ENCODE measurements at regions not wholly inside any gene's neighbourhood (a gene's known extent, or its start where the extent isn't known, plus 50 kb on each side); places are given as distances from the start of the nearest gene placed in this dataset.

DNA sequence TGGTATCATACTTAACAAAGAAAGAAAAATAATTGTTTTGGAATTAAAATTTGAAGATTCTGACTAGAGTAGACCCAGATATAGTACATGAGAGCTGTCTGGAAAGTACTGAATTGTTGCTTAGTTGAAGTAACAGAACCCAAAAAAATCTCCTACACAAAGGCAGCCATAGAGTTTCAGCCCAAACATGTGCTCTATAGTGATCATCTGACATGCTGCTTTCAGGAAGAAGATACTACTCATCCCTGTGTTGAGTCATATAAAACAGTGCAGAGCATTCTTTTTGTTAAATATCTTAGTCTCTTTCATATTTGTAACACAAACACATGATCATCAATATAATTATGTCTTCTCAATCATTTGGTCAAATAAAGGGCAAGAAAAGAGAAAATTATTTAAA lies 84.8 kb upstream of the PTPRM start:
- DNase-seq (ENCODE audit: low read depth) = peak; percentile 1

DNA sequence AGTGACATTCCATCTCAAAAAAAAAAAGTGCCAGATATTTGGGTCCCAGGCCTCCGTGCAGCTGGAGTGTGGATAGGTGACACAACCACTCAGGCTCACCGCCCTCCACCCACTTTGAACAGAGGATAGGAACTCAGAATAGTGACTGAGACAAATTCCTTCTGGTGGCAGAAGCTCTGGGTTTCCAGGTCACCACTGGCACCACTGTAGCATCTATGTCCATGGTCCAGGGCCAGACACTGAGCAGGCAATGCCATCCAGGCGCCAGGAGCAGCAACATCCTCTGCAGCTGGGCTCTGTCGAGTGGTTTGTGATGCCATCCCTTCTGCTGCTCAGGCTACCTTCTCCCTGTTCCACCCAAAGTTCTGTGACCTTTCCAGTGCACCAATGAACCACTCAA lies 81.5 kb upstream of the PTPRM start:
- DNase-seq (ENCODE audit: low read depth) = no peak

DNA sequence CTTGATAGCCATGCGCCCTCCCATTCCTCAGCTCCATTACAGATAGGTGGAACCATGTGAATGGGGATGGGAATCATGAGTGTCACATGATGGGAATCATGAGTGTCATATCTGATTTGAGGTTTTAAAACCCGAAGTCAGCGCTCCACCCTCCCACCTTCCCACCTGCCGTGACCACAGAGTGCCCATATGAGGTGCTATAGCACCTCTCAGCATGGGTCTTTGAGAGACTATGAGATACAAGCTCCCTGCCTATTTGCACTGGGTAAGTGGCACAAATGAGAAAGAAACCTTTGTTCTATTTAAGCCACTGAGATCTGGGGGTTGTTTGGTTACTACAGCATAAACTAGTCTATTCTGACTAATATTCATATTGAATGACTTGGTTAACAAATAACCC lies 78.5 kb upstream of the PTPRM start:
- no peak for DNase-seq (ENCODE audit: low read depth)

DNA sequence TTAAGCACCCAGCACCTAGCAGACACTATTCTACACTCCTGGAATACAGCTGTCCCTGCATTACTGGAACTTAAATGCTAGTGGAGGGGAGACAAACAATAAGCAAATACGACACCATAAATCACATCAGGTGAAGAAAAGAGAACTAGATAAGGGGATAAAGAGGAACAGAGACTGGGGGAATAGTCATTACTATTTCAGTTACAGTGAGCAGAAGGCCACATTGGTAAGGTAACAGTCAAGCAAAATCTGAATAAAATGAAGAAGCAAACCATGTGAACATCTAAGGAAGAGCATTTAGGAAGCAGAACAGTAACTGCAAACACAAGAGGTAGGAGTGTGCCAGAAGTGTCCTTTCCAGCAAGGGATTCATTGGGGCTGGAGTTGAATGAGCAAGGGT lies 77.0 kb upstream of the PTPRM start:
- no peak for DNase-seq (ENCODE audit: low read depth)

DNA sequence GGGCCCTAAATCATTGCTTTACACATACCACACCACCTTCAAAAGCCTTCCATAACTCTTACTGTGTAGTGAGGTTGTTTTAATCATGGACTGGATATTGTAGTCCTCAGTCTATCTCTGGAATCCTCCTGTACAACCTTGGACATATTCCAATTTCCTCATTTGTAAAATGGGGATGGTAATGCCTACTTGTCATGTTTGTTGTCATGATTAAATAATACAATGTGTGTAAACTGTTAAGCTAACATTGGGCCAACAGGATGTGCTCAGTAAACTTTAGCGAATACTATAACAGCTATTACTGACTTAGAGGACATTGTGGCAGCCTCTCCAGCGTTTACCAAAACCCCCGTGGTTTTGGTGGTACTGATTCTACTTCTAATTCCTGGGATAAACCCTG lies 74.7 kb upstream of the PTPRM start:
- no peak for DNase-seq (ENCODE audit: low read depth)

DNA sequence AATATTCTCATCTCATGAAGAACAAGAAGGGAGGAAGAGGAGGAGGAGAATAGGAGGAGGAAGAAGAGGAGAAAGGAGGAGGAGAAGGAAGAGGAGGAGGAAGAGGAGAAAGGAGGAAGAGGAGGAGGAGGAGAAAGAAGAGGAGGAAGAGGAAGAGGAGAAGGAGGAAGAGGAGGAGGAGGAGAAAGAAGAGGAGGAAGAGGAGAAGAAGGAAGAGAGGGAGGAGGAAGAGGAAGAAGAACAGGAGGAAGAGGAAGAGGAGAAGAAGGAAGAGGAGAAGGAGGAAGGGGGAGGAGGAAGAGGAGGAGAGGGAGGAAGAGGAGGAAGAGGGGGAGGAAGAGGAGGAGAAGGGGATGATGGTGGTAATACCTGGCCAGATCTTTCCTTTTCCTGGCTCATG lies 70.0 kb upstream of the PTPRM start:
- no peak for DNase-seq (ENCODE audit: low read depth)

DNA sequence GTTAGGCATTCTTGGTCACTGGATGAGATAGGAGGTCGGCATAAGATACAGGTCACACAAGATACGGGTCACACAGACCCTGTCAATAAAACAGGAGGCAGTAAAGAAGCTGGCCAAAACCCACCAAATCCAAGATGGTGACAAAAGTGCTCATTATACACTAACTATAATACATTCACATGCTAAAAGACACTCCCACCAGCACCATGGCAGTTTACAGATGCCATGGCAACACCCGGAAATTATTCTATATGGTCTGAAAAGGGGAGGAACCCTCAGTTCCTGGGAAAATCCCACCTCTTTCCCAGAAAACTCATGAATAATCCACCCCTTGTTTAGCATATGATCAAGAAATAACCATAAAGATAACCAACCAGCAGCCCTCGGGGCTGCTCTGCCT lies 56.0 kb upstream of the PTPRM start:
- no peak for DNase-seq (ENCODE audit: low read depth)

DNA sequence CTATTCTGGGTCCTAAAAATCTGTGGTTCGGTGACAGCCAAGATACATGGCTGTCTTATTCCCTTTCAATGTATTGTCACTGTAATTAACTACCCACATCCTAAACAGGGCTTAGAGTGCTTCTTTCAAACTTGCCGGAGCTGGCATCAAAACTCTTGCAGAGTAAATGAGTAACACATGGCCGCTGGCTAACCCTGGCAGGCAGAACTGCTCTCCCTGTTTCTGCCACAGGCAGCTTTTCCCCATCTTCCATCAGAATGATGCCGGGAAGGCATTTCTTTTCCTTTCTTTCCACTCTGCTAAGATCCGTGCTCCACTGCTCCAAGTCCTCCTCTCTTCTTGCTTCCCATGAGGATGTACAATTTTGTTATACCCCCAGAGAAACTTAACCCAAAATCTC lies 54.8 kb upstream of the PTPRM start:
- no peak for DNase-seq (ENCODE audit: low read depth)

DNA sequence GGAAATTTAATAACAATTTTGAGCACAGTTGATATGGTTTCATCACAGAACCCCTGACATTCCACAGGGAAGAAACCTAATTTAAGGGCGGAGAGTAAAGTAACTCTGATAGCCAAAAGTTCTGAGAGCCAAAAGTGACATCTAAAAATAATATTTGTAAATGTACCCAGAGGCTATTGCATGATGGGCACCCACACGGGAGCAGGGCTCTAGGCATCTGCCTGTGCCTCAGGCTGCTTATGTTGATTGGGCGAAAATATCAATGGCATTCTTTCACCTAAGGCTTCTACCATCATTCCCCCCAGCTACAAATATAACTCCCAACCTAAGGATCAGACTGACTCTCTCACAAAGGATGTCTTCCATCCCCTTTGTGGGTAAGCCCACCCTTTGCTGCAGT lies 54.1 kb upstream of the PTPRM start:
- DNase-seq (ENCODE audit: low read depth) = no peak

DNA sequence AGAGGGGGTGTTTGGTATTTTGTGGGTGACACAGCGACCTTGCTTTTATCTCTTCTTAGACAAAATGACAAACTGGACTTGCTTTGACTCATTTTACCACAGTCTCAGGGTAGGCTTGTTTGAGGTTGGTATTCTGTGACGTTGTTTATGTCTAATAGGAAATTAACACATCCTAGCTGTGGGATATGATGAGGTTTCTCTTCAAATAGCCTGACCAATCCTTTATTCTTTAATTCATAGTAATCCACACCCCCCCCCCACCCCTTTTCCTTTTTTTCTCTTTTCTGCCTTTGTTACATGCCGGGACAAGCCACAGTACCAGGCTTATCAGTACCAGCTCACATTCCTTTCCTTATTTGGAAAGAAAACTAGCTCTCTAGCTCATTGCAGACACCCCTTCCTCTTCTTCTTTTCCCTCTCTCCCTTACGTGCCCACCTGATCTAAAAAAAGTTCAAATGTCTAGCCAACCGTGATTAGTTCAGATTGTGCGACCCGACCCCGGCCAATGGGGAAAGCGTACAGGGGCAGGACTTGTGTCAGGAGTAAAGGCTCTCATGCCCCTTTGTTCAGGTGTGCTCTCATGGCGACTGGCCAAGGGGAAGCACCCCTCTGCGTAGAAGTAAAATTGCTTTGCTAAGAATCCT lies 52.2 kb upstream of the PTPRM start:
- no peak for DNase-seq (ENCODE audit: low read depth)

DNA sequence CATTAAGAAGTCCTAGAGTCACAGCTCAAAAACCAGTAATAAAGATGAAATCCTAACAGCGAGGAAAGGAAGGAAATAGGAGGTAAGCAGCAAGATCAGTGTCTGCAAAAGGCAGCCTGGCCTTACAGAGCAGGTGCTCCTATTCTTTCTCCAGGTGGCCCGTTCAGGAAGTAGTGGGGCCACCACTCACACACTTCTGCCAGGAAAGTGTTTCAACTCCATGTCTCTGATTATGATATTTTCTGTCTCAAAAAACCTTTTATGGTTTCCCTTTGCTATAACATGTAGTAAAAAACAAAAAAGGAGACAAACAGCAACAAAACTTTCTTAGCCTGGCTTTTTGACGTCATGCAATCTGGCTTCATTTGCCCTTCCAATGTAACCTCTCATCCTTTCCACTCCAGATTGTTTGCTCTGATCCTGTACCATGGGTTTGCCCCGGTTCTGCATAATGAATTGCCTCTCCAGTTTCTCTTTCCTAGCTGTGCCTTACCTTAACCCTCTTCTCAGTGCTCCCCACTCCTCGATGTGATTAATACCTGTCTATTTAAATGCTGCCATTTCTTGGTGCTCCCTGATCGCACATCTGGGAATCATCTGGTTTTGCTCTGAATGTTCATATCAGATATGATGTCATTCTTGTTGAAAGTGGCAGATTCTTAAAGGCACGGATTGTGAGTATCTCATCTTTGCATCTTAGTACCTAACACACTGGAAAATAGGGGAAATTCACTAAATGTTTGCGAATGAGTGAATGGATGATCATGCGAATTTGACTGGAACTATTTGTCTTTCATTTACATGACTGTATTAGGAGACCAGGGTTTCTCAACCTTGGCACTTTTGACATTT lies 50.6 kb upstream of the PTPRM start:
- no peak for DNase-seq (ENCODE audit: low read depth)
